SH-SY5Y (cell line): ENCODE measurements at regions not wholly inside any gene's neighbourhood (a gene's known extent, or its start where the extent isn't known, plus 50 kb on each side); places are given as distances from the start of the nearest gene placed in this dataset.

Source experiments
- GATA2 ChIP-seq: IDR thresholded peaks from 2 replicates; pipeline ENCODE4 v1.6.1; 2011; ENCODE audit warnings: mild to moderate bottlenecking, low read depth, low read length
- GATA3 ChIP-seq: IDR thresholded peaks from 2 replicates; pipeline ENCODE4 v1.6.1; 2011; ENCODE audit warnings: low read depth, mild to moderate bottlenecking, low read length, moderate library complexity

DNA sequence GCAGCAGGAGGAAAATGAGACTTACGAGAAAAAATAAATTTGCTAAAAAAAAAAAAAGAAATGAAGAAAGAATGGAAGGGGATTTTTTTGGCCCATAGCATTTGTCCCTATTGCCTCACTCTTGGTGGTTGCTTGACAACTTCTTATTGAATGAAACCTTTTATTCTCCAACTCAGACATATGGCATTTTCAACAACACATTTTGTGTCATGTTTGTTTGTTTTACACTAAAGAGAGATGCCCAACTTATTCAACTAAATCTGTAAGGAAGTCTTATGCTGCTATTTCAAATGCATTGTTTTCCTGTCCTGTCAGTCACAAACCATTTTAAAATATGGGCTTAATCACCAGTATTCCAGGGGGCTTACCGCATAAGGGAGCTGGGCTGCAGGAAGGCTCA lies 409.1 kb upstream of the TENM3 start:
- no peak for TF ChIP-seq GATA3
- TF ChIP-seq GATA2, result no peak
